ENCODE measurements at regions not wholly inside any gene's neighbourhood (a gene's known extent, or its start where the extent isn't known, plus 50 kb on each side); places are given as distances from the start of the nearest gene placed in this dataset.

GRCh38 chr5:126081209-126081608, 342.0 kb upstream of the GRAMD2B start:
- TF ChIP-seq CTCF (IDR thresholded peaks at IDR 0.05; ENCODE audit: low read depth, low read length, missing input control) (no peak), REST (IDR thresholded peaks at IDR 0.05) (no peak), EGR1 (IDR thresholded peaks at IDR 0.05; ENCODE audit: low read depth in 2 of 2) (no peak), MAX (IDR thresholded peaks at IDR 0.05) (no peak), TAF1 (conservative IDR thresholded peaks at IDR 0.05) (no peak), GABPA (IDR thresholded peaks at IDR 0.05 in 1 of 2, conservative IDR thresholded peaks at IDR 0.05 in 1 of 2) (no peak), ZBTB33 (IDR thresholded peaks at IDR 0.05) (no peak), FOXA1 (IDR thresholded peaks at IDR 0.05) (no peak), JUND (IDR thresholded peaks at IDR 0.05) (no peak), ATF3 (IDR thresholded peaks at IDR 0.05) (no peak), RAD21 (IDR thresholded peaks at IDR 0.05) (no peak), YY1 (IDR thresholded peaks at IDR 0.05) (no peak)

All from liver (tissue), 3 donors.